Stimulated activated CD4-positive, alpha-beta T cell treated with anti-CD3 and anti-CD28 coated beads, TNF-alpha, amount 100 ng/mL, for 48 hours (primary cell): ENCODE measurements at regions not wholly inside any gene's neighbourhood (a gene's known extent, or its start where the extent isn't known, plus 50 kb on each side); places are given as distances from the start of the nearest gene placed in this dataset.
"Not testable (repeated sequence)": the region's sequence is repeated elsewhere in the genome, so short reads cannot be mapped to it uniquely, and the experiment has no call there.

Experiments used
- DNase-seq, 3 donors: peaks; one replicate each; pipeline ENCODE4 v3.0.0-alpha.2; 2020; ENCODE audit warnings: low read depth in 3 of 3

DNA sequence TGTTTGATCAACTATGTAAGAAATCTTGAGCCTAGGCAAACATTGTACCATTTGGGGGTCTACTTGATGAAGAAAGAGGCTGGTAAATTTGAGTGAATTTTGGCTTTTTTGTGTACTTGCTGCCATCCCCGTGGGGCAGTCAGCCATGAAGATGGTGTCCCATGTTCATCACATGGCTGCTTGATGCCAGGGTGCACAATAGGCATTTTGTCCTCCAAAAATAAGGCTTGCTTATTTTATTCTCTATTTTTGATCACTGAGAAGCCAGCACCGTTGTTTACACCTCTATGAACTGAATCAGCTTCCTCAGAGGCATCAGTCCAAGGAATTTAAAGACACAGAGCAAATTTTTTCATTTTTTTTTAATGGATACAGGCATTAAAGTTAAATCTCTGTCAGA, 1195.7 kb downstream of the AMY1C start:
- DNase-seq: no peak

GRCh38 chr1:104946558-104947210, 1197.0 kb downstream of the AMY1C start:
- no peak for DNase-seq

DNA sequence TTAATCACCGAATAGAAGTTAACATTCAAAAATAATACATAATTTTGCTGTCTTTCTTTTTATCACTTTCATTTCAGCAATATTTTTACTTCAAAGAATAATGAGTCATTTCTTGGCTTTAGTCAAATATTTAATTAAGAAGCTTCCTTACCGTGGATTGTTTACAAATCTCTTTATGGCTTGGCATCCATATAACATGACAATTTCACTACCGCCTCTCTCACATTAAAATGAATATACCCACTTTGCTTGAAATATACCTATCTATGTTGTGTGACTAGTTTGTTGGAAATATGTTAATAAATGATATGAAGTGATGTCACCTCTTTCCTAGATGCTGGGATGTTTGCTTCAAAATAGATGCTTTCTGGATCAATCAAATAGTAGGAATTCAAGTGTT, 1203.9 kb downstream of the AMY1C start:
- DNase-seq: no peak

DNA sequence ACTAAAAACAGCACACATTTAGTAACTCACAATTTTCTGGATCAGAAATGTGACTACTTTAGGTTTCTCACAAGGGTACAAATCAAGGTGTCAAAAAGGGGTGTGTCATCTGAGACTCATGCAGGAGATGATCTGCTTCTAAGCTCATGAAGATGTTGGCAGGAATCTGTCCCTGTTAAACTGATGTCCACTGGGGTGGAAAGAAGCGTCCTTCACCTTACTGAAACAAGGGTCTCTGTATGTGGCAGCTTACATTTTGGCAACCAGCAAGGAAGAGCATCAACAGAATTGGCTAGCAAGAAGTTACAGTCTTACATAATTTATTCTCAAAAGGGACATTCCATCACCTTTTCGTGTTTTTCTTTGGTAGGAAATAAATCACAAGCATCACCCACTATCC, 1223.8 kb downstream of the AMY1C start:
- no peak for DNase-seq

- DNase-seq: no peak
Observed at GRCh38 chr1:104979651-104980050, 1230.0 kb downstream of the AMY1C start.

DNA sequence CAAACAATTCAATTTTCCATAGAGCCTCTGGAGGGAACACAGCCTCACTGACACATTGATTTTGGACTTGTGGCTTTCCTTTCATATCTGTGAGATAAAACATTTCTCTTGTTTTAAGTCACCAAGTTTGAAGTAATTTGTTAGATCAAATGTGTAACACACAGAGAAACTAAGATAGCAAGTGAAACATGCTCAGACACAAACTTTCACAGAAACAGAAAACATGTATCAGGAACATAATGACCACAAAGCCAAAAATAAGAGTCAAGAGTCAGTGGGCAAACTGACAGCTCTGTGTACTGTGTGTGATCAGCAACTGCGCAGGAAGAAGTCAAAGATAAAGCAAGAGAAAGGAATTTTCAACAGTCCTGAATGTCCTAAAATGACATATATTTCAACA, 1237.5 kb downstream of the AMY1C start:
- DNase-seq: no peak

- no peak for DNase-seq
Observed at GRCh38 chr1:104989012-104989411, 1239.3 kb downstream of the AMY1C start.

DNA sequence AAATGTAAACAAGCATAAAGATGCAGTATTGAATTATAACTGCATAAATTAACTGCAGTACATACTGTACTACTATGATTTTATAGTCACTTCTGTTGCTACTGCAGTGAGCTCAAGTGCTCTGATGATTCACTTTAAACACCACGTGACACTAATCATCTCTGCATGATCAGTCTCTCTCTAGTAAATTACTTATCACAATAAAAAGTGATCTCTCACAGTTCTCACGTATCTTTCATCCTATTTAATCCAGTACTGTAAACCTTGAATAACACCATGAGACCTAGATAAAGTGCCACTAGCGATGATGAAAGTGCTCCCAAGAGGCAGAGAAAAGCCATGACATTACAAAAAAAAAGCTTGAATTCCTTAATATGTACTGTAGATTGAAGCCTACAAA, 1242.0 kb downstream of the AMY1C start:
- no peak for DNase-seq

DNA sequence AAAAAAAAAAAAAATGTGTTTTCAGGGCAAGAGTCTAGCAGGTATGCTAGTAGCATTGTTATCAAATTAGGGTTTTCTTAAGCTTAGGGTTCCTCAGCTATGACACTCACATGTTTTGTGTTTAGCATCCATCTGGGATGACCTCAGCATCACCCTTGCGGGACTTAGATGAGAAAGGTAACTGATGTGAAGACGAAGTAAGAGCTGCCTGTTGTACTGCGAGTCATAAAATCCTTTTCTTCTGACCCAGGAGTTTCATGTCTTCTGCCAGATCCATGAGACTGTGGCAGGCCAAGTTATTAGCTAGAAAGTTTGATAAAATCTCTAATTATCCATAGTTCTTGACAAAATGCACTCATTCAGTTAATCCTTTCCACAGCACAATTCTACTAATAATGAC, 1251.1 kb downstream of the AMY1C start:
- DNase-seq: no peak

DNA sequence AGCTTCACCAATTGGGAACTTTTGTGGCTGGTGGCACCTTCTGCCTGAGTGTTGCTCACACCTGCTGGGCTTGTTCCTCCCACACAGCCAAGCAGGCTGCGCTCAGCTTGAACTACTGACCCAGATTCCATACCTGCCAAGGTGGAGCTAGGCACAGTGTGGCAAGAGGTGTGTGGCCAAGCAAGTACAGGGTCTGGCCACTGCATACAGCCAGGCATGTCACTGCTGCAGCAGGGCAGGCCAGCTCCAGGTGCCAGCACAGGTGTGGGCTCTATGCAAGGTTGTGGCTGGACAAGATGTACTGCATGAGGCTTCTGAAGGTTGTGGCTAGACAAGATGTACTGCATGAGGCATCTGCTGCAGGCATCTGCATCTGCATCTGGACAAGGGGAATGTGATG, 1254.8 kb downstream of the AMY1C start:
- no peak for DNase-seq

GRCh38 chr1:105005594-105006195, 1256.0 kb downstream of the AMY1C start:
- no peak for DNase-seq

GRCh38 chr1:105017587-105017986, 1267.9 kb downstream of the AMY1C start:
- no peak for DNase-seq

DNA sequence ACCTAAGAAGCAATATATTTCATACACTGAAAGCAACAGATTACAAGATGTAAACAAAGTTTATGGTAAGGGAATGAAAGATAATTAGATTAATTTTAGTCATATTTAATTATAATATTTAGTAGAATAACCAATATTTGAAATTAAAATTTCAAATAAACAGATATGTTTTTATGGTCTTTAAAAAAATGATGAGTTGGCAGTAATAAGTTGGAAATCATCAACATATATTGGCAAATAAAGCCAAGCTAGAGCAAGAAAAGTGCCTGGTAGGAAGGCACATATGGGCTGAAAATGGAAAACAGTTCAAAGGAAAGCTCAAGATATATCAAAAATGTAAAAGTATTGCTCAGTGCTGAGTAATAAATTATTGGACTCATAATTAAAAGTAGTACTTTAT, 1274.0 kb downstream of the AMY1C start:
- no peak for DNase-seq

- no peak for DNase-seq
Observed at GRCh38 chr1:105027838-105028471, 1278.3 kb downstream of the AMY1C start.

DNA sequence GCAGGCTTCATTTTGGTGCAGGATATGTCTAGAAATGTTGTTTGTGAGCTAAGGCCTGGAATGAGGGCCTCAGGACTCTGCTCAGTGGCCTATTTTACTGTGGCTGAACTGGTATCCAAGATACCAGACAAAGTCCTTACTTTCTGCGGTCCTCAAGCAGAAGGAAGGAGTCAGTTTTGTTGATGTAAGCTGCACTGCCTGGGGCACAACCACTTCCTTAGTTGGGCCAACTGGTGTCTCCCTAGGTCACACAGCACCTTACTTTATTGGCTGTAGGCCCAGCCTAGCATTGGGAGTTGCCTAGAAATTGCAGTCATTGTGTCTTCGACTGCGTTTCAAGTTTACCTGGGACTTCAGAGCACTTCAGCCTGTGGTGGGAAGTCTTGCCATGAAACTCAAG, 1322.7 kb downstream of the AMY1C start:
- DNase-seq: no peak

GRCh38 chr1:105072850-105073249, 1323.2 kb downstream of the AMY1C start:
- no peak for DNase-seq

- no peak for DNase-seq
Observed at GRCh38 chr1:105073660-105074059, 1324.0 kb downstream of the AMY1C start.

DNA sequence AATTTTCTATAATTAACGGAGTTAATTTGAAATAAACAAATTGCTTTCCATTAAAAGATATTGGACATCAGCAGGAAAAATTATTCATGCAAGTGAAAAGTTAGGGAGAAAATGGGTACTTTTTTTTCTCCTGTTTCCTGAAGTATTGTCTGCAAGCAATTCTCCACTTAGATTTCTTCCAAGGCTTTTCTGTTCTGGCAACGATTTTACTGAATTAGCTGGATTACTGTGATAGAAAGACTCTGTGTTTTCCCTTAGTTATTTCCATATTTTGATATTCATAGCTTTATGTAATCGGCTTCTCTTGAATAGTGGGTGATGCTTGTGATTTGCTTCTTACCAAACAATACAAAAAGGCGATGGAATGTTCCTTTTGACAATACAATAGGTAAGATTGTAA, 1333.9 kb downstream of the AMY1C start:
- no peak for DNase-seq

- no peak for DNase-seq
Observed at GRCh38 chr1:105087506-105087905, 1337.8 kb downstream of the AMY1C start.

- DNase-seq: no peak
Observed at GRCh38 chr1:105088166-105088565, 1338.5 kb downstream of the AMY1C start.

DNA sequence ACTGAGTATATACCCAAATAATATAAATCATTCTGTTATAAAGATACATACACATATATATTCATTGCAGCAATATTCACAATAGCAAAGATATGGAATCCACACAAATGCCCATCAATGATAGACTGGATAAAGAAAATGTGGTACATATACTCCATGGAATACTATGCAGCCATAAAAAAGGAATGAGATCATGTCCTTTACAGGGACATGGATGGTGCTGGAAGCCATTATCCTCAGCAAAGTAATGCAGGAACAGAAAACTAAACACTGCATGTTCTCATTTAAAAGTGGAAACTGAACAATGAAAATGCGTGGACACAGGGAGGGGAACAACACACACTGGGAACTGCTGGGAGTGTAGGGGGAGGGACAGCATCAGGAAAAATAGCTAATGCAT, 1344.2 kb downstream of the AMY1C start:
- DNase-seq: not testable (repeated sequence)

- DNase-seq: no peak
Observed at GRCh38 chr1:105100102-105100501, 1350.4 kb downstream of the AMY1C start.

DNA sequence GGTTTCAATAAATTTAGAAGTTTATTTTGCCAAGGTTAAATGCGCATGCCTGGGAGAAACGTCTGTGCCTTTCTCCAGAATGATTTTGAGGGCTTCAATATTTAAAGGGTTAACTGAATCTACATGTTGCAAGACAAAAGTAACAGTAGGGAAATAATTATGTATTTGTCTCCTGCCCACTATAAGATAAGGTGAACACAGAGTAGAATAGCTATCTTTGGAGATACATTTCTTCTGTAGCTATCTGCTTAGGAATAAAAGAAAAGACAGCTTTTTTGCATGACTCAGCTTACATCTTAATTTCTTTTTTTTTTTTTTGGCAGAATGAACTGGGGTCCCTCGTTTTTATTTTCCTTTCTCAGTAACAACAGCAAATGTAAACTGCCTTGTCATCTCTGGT, 1351.6 kb downstream of the AMY1C start:
- DNase-seq: no peak

DNA sequence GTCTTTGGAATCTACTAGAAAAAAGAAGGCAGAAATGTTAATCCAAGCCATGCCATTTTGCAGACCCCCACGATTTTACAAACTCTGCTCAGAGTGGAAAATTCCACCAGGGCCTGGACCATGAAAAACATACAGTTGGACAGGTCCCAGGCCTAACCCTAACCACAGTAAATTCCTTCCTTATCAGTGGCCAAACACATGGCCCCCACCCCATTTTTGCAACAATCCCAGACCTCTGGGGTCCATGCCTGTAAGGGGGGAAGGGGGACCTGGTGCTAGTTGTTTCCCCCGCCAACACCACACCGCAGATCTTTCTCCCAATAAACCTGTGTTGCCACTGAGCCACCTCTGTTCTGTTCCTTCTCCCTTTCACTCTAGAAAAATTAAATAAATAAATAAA, 1352.7 kb downstream of the AMY1C start:
- DNase-seq: no peak
